8988T (cell line): ENCODE measurements at regions not wholly inside any gene's neighbourhood (a gene's known extent, or its start where the extent isn't known, plus 50 kb on each side); places are given as distances from the start of the nearest gene placed in this dataset.

Source experiments
- DNase-seq: peaks from one replicate; pipeline ENCODE4 v3.0.0; 2011

GRCh38 chr9:87292449-87293191 lies 205.0 kb upstream of the DAPK1 start:
- no peak for DNase-seq

GRCh38 chr9:87294126-87294525 lies 203.5 kb upstream of the DAPK1 start:
- no peak for DNase-seq

GRCh38 chr9:87300915-87301314 lies 196.8 kb upstream of the DAPK1 start:
- no peak for DNase-seq

- no peak for DNase-seq
These were observed 196.3 kb upstream of the DAPK1 start for GRCh38 chr9:87301371-87301770.

GRCh38 chr9:87305151-87305550 lies 192.5 kb upstream of the DAPK1 start:
- DNase-seq: no peak

GRCh38 chr9:87306006-87306405 lies 191.7 kb upstream of the DAPK1 start:
- DNase-seq: no peak

- DNase-seq: no peak
These were observed 189.8 kb upstream of the DAPK1 start for GRCh38 chr9:87307848-87308247.

- no peak for DNase-seq
These were observed 188.4 kb upstream of the DAPK1 start for GRCh38 chr9:87309236-87309635.

- no peak for DNase-seq
These were observed 186.7 kb upstream of the DAPK1 start for GRCh38 chr9:87310827-87311523.

- DNase-seq: no peak
These were observed 178.0 kb upstream of the DAPK1 start for GRCh38 chr9:87319656-87320055.

GRCh38 chr9:87320146-87320884 lies 177.4 kb upstream of the DAPK1 start:
- no peak for DNase-seq

GRCh38 chr9:87322840-87323635 lies 174.6 kb upstream of the DAPK1 start:
- DNase-seq: no peak

- no peak for DNase-seq
These were observed 173.7 kb upstream of the DAPK1 start for GRCh38 chr9:87323928-87324327.

GRCh38 chr9:87324613-87325194 lies 173.0 kb upstream of the DAPK1 start:
- DNase-seq: no peak

GRCh38 chr9:87327575-87328125 lies 170.0 kb upstream of the DAPK1 start:
- DNase-seq: no peak

- DNase-seq: no peak
These were observed 163.9 kb upstream of the DAPK1 start for GRCh38 chr9:87333802-87334201.

GRCh38 chr9:87334366-87334765 lies 163.3 kb upstream of the DAPK1 start:
- no peak for DNase-seq

GRCh38 chr9:87336407-87336806 lies 161.3 kb upstream of the DAPK1 start:
- DNase-seq: peak; percentile 21

GRCh38 chr9:87336914-87337333 lies 160.7 kb upstream of the DAPK1 start:
- no peak for DNase-seq

GRCh38 chr9:87337335-87338087 lies 160.2 kb upstream of the DAPK1 start:
- no peak for DNase-seq
